ENCODE measurements at regions not wholly inside any gene's neighbourhood (a gene's known extent, or its start where the extent isn't known, plus 50 kb on each side); places are given as distances from the start of the nearest gene placed in this dataset.

GRCh38 chr3:11716573-11717290, 73.0 kb upstream of the VGLL4 start:
- WGBS, 2 donors = 75 to 78% methylated on average over 6 of the region's 6 CpGs
- no peaks in the 10 kb centered on the region for H3K27me3 ChIP-seq
- H3K4me1 ChIP-seq = peaks cover 0 to 33% (median 27%) of the 10 kb centered on the region in 4 donors
- peak overlapping the region in 2 of 4 donors; percentile 2 to 77 for H3K4me3 ChIP-seq
- intact Hi-C loops (cut with DNase I) = loop anchor here (10.0 kb wide), 1 partner anchor 252 kb away; no protein-coding TSS in a partner anchor
- no peaks in the 10 kb centered on the region for H3K36me3 ChIP-seq
- TF ChIP-seq EP300 (IDR thresholded peaks at IDR 0.05) (no peak), POLR2A (IDR thresholded peaks at IDR 0.05) (no peak), CTCF (IDR thresholded peaks at IDR 0.05) (no peak), POLR2AphosphoS5 (IDR thresholded peaks at IDR 0.05) (no peak)
- H3K9me3 ChIP-seq = no peaks in the 10 kb centered on the region
- H3K27ac ChIP-seq = peak overlapping the region; percentile 91 to 94 (median 94)
- DNase-seq = no peak

GRCh38 chr3:11713171-11713570, 69.5 kb upstream of the VGLL4 start:
- DNase-seq = no peak
- TF ChIP-seq POLR2A (IDR thresholded peaks at IDR 0.05) (no peak), EP300 (IDR thresholded peaks at IDR 0.05) (no peak), CTCF (IDR thresholded peaks at IDR 0.05) (no peak)
- H3K9me3 ChIP-seq = peaks cover 0 to 4% (median 0%) of the 10 kb centered on the region in 4 donors
- H3K4me3 ChIP-seq = no peak overlapping the region
- no peaks in the 10 kb centered on the region for H3K27me3 ChIP-seq
- peaks cover 0 to 30% (median 23%) of the 10 kb centered on the region in 4 donors for H3K4me1 ChIP-seq
- no peak overlapping the region for H3K27ac ChIP-seq
- no peaks in the 10 kb centered on the region for H3K36me3 ChIP-seq
- intact Hi-C loops (cut with DNase I) = loop anchor here (5.0 to 10.0 kb wide), 2 partner anchors 51 to 248 kb away; no protein-coding TSS in a partner anchor
- 91% methylated on average over 6 of the region's 6 CpGs for WGBS, 2 donors

- Histone ChIP-seq H3K27me3 (no peaks in the 10 kb centered on the region), H3K4me1 (peaks cover 0 to 25% (median 20%) of the 10 kb centered on the region in 4 donors), H3K9me3 (peaks cover 0 to 4% (median 0%) of the 10 kb centered on the region in 4 donors), H3K27ac (no peak overlapping the region), H3K36me3 (no peaks in the 10 kb centered on the region), H3K4me3 (no peak overlapping the region)
- TF ChIP-seq CTCF (IDR thresholded peaks at IDR 0.05) = no peak
- TF ChIP-seq POLR2A (IDR thresholded peaks at IDR 0.05) = no peak
- no peak for TF ChIP-seq EP300 (IDR thresholded peaks at IDR 0.05)
- no peak for DNase-seq
- intact Hi-C loops (cut with DNase I) = loop anchor here (5.0 to 10.0 kb wide), 2 partner anchors 50 to 248 kb away; no protein-coding TSS in a partner anchor
- 93 to 96% methylated on average over 7 of the region's 7 CpGs for WGBS, 2 donors
Measured at GRCh38 chr3:11712646-11713045, 68.9 kb upstream of the VGLL4 start.

GRCh38 chr3:11711876-11712275, 68.2 kb upstream of the VGLL4 start:
- Histone ChIP-seq H3K4me3 (no peak overlapping the region), H3K4me1 (peaks cover 0 to 18% (median 13%) of the 10 kb centered on the region in 4 donors), H3K27me3 (no peaks in the 10 kb centered on the region), H3K36me3 (no peaks in the 10 kb centered on the region), H3K27ac (peak overlapping the region in 2 of 4 donors; percentile 18 to 45), H3K9me3 (peaks cover 0 to 4% (median 0%) of the 10 kb centered on the region in 4 donors)
- 71 to 79% methylated on average over 5 of the region's 5 CpGs for WGBS, 2 donors
- TF ChIP-seq POLR2AphosphoS5 (IDR thresholded peaks at IDR 0.05) (no peak), EP300 (IDR thresholded peaks at IDR 0.05) (no peak), CTCF (IDR thresholded peaks at IDR 0.05) (no peak), POLR2A (IDR thresholded peaks at IDR 0.05) (no peak)
- intact Hi-C loops (cut with DNase I) = loop anchor here (5.0 to 10.0 kb wide), 2 partner anchors 50 to 247 kb away; no protein-coding TSS in a partner anchor
- no peak for DNase-seq

Measured in sigmoid colon (tissue), 6 donors.